NOMO-1 treated with DMSO at 0.1 percent for 48 hours (cell line): ENCODE measurements at regions not wholly inside any gene's neighbourhood (a gene's known extent, or its start where the extent isn't known, plus 50 kb on each side); places are given as distances from the start of the nearest gene placed in this dataset.

ENCODE experiments used
- DNase-seq: peaks from one replicate; lab custom pipeline; 2025; ENCODE audit not compliant: unreplicated experiment; lab: John Stamatoyannopoulos, UW

DNA sequence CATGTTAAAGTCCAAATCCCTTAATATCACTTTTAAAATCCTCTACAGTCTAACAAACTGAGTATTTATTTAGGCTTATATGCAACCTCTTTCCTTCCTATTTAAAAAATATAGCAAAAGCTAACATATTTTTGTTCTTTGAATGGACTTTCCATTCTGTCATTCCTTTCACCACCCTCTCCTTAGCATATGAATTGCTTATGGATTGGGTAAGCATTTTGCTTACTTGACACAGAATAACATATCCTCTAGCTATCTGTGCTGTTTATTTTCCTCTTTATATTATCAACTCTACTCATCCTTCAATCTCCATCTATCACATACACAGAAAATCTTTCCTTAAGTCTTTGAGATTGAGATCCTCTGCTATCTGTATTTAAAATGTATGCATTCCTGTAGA is 206.1 kb upstream of the NEIL3 start:
- no peak for DNase-seq

DNA sequence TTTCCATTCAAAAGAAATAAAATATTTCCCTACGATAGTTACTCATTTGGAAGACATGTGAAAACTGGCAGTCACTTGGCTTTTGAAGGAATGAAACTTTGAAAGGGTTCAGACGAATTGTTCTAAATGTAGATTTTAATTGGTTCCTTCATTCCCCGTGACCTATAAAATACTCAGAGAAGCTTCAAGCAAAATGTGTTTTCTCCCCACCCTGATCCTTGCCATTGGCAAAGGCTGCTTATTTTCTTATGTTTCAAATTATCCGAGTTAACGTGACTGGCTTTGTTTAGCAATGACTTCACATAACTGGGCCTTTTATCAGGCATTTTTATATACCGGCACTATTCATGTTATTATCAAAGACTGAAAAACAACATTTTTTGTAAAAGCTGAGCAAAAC is 204.1 kb upstream of the NEIL3 start:
- DNase-seq: no peak

- DNase-seq: no peak
These were observed 202.3 kb upstream of the NEIL3 start for GRCh38 chr4:177107288-177107921.

DNA sequence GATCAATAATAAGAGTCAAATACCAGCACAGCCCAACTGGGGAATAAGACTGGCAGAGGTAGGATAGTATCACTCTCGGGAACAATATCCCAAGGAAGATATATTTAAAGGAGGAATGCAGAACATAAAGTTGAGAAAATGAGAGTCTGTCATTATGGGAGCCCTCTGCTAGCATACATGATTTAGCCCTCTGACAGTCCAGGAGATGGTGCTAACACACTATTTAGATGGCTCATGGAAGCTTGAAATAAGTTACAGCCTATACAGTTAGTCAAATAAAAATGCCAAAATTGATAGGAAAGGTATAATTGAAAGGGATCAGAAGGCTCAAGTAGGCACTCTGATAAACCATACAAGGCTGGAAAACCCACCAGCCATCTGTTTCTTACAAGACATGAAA is 201.0 kb upstream of the NEIL3 start:
- no peak for DNase-seq

DNA sequence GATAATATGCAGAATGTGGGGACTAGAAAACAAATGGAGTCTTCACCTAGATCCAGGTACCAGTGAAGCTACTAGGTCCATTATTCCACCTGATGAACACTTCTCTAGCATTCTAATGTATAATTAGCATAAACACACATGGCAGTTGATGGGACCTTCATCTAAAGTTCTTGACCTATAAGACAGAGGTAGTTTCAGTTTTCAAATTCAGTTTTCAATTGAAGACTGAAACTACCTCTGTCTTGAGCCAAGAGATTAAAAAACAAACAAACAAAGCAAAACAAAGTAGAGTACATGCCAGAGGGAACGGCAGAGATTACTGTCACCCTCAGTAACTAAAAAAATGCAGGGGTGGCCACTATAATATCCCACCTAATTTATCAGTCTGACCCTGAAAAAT is 199.9 kb upstream of the NEIL3 start:
- no peak for DNase-seq

DNA sequence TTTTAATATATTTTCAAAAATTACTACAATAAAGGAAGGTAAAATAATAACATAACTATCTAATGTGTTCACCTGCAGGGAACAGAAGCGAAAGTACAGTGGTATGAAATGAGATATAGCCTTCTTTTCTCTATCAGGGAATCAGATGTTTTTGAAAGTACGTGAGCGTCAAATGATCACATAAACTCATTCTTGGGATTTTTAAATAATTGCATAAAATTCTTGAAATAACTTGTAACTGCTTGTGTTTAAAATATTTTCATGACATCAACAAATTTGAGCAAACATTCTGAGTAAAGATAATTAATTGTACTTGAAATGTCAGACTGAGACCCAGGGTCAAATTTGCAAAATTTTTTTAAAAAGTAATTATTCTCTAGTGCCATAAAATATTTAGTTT is 193.5 kb upstream of the NEIL3 start:
- DNase-seq: no peak

DNA sequence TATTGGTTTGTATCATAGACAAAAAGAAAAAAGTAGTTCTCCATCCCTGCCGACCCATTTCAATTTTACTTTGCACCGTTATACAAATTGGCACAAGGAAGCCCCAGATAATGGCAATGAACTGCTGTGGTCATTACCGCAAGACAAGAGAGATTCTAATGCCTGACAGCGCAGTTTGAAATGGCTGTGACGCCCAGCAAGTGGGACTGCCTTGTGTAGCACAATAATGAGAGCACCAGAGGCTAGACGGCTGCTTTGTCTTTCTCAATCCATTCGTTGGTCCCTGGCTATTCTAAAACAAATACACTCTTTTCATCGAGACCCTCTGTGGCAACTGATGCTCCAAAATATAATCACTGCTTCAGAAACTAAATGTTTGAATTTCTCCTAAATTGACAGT is 192.4 kb upstream of the NEIL3 start:
- no peak for DNase-seq

- no peak for DNase-seq
These were observed 191.1 kb upstream of the NEIL3 start for GRCh38 chr4:177118596-177118995.

GRCh38 chr4:177119021-177119471 is 190.6 kb upstream of the NEIL3 start:
- DNase-seq: no peak

GRCh38 chr4:177119691-177120090 is 190.0 kb upstream of the NEIL3 start:
- no peak for DNase-seq

DNA sequence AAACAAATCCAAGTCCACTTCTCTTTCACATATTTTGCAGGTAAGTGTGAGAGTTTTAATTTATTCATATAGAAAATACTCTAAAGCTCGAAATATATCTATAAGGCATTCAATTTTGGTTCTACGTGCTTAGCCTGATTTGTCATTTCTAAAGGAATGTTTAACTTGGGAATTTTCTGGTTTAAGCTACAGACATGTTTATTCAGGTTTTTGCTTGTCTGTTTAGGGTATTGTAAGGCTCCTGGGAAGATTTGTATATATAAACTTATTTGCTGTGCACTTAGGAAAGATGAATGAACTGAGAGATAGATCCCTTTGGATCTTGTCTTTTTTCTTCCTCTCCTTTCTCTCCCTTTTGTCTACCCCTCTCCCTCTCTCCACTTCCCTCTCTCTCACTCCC is 185.9 kb upstream of the NEIL3 start:
- no peak for DNase-seq

DNA sequence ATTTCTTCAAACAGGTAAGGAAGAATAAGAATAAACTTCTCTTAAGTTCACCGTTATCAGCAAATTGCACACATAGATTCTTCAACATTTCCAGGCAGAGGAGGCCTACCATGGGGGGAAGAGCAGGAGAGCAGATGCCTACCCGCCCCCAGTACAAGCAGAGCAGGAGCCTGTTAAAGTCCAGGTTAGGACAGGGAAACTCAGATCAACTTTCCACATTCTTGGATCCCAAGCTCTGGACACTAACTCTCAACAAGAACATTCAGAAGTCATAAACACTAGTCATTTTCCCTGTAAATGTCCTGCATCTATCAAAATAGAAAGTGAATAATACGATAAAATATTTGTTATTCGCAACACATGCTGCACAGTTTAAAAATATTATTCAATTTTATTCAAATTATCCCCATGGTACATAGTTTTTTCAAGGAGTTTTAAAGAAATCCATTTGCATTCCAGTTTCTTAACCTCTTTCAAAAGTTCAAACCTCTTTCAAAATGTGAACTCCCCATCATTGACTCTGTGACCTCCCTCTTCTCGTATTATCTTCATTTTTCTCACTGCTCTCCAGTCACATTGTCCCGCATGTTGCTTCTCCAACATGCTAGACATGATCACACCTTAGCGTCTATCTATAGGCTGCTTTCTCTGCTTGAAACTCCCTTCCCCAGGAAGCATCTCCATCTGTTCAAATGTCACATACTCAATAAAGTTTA is 185.2 kb upstream of the NEIL3 start:
- DNase-seq: no peak

- no peak for DNase-seq
These were observed 184.0 kb upstream of the NEIL3 start for GRCh38 chr4:177125656-177126055.

- no peak for DNase-seq
These were observed 182.0 kb upstream of the NEIL3 start for GRCh38 chr4:177127658-177128057.

DNA sequence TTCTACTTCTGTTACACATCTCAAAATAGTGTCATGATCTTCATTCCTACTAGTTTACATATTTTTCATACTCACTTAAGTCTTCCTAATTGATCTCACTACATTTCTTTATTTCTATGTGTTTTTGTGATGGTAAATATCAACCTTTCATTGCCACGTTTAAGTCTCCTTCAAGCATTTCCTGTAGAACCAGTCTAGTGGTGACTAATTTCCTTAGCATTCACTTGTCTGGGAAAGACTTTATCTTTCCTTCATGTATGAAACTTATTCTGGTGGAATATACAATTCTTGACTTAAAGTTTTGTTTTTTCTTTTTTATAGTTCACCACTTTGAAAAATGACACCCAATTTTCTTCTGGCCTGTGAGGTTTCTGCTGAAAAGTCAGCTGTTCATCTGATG is 181.4 kb upstream of the NEIL3 start:
- no peak for DNase-seq

- DNase-seq: no peak
These were observed 177.9 kb upstream of the NEIL3 start for GRCh38 chr4:177131736-177132135.

GRCh38 chr4:177147668-177148067 is 162.0 kb upstream of the NEIL3 start:
- DNase-seq: no peak

- DNase-seq: no peak
These were observed 154.2 kb upstream of the NEIL3 start for GRCh38 chr4:177155454-177155853.

- DNase-seq: no peak
These were observed 150.1 kb upstream of the NEIL3 start for GRCh38 chr4:177159600-177159999.

GRCh38 chr4:177161781-177162180 is 147.9 kb upstream of the NEIL3 start:
- DNase-seq: no peak

- DNase-seq: no peak
These were observed 146.1 kb upstream of the NEIL3 start for GRCh38 chr4:177163532-177163931.

GRCh38 chr4:177171588-177171987 is 138.1 kb upstream of the NEIL3 start:
- DNase-seq: no peak

DNA sequence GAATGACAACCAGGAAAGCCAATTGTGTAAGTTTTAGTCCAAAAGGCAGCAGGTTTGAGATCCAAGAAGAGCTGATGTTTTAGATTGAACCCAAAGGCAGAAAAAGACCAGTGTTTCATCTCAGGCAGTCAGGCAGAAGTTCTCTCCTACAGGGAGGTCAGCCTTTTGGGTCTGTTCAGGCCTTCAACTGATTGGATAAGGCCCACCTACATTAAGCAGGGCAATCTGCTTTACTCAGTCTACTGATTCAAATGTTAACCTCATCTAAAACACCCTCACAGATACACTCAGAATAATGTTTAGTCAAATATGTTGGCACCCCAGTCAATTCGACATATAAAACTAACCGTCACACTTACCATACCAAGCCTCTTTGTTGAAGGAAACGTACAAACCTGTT is 134.2 kb upstream of the NEIL3 start:
- no peak for DNase-seq
